GM12878 (cell line): ENCODE measurements at regions not wholly inside any gene's neighbourhood (a gene's known extent, or its start where the extent isn't known, plus 50 kb on each side); places are given as distances from the start of the nearest gene placed in this dataset.

Experiments used
- BCL11A ChIP-seq: IDR thresholded peaks from 2 replicates; pipeline ENCODE4 v1.6.1; 2011; ENCODE audit warnings: low read depth, low read length
- CBX5 ChIP-seq: sonication (generic); IDR thresholded peaks from 2 replicates; pipeline ENCODE4 v1.6.1; 2016; ENCODE audit warnings: low read depth, moderate library complexity, mild to moderate bottlenecking, inconsistent platforms
- CUX1 ChIP-seq: IDR thresholded peaks from 2 replicates; pipeline ENCODE4 v1.6.1; 2012; ENCODE audit warnings: improper control_type of control experiment, low read depth, low read length; ENCODE audit not compliant: insufficient replicate concordance
- DPF2 ChIP-seq: fragments of 450-650 bp; IDR thresholded peaks from 2 replicates; pipeline ENCODE4 v1.6.1; 2017; ENCODE audit warnings: mild to moderate bottlenecking
- HDAC2 ChIP-seq: fragments of 200-600 bp; sonication (generic); IDR thresholded peaks from 2 replicates; pipeline ENCODE4 v1.6.1; 2017
- HDGF ChIP-seq: fragments of 450-650 bp; IDR thresholded peaks from 2 replicates; pipeline ENCODE4 v1.6.1; 2016; ENCODE audit warnings: antibody characterized with exemption
- JUNB ChIP-seq: IDR thresholded peaks from 2 replicates; pipeline ENCODE4 v1.6.1; 2016; ENCODE audit warnings: antibody characterized with exemption, mild to moderate bottlenecking
- NR2F1 ChIP-seq: fragments of 450-650 bp; conservative IDR thresholded peaks from 2 replicates; pipeline ENCODE4 v1.6.1; 2017; ENCODE audit warnings: mild to moderate bottlenecking
- NRF1 ChIP-seq: conservative IDR thresholded peaks from 2 replicates; pipeline ENCODE4 v1.6.1; 2011; ENCODE audit warnings: mild to moderate bottlenecking, low read depth, low read length, improper control_type of control experiment
- RELB ChIP-seq: fragments of 450-650 bp; IDR thresholded peaks from 2 replicates; pipeline ENCODE4 v1.6.1; 2017; ENCODE audit warnings: low read depth, mild to moderate bottlenecking, moderate library complexity

GRCh38 chr3:28081533-28081947, 159.9 kb upstream of the CMC1 start (continued):
- TF ChIP-seq CUX1 (peak; percentile 68), RELB (peak; percentile 48), NR2F1 (peak; percentile 50), CBX5 (no peak), BCL11A (peak; percentile 11; the same call in 1 of the 2 replicates), DPF2 (0 out of 2 replicates have a peak, but pooled peaks have one; percentile 20), HDGF (no peak), HDAC2 (no peak), JUNB (peak; percentile 17; the same call in 1 of the 2 replicates), NRF1 (no peak)
